ENCODE measurements at regions not wholly inside any gene's neighbourhood (a gene's known extent, or its start where the extent isn't known, plus 50 kb on each side); places are given as distances from the start of the nearest gene placed in this dataset.

GRCh38 chr3:111143-112069 is 85.2 kb upstream of the CHL1 start:
- TF ChIP-seq CTCF (IDR thresholded peaks at IDR 0.05; ENCODE audit: insufficient read depth, low read length, poor library complexity, severe bottlenecking) (no peak), EZH2phosphoT487 (conservative IDR thresholded peaks at IDR 0.05; ENCODE audit: low read length) (no peak)

All from SU-DHL-6 (cell line).